HL-60 (cell line): ENCODE measurements at regions not wholly inside any gene's neighbourhood (a gene's known extent, or its start where the extent isn't known, plus 50 kb on each side); places are given as distances from the start of the nearest gene placed in this dataset.

Experiments
- DNase-seq, 2 experiments: peaks; one replicate each; pipeline ENCODE4 v3.0.0-alpha.2; 2010 to 2020; ENCODE audit warnings: low read depth in 1 of 2, low spot score in 1 of 2
- H3K27ac ChIP-seq: fragments of 250-450 bp; sonication (Bioruptor Pico); replicated peaks from 2 replicates; pipeline ENCODE4 v1.5.1; 2020; ENCODE audit warnings: mild to moderate bottlenecking, moderate library complexity
- H3K27me3 ChIP-seq: fragments of 250-450 bp; sonication (Bioruptor Pico); 2 replicates; pipeline ENCODE4 v1.5.1; 2021; ENCODE audit warnings: mild to moderate bottlenecking, moderate library complexity; ENCODE audit not compliant: insufficient read depth, poor library complexity, severe bottlenecking
- H3K4me3 ChIP-seq: replicated peaks from 2 replicates; pipeline ENCODE4 v1.5.1; 2011; ENCODE audit warnings: mild to moderate bottlenecking, control low read depth, low read length; ENCODE audit not compliant: insufficient read depth
- GABPA ChIP-seq: IDR thresholded peaks from 2 replicates; pipeline ENCODE4 v1.6.1; 2012; ENCODE audit warnings: low read depth
- POLR2AphosphoS5 ChIP-seq: IDR thresholded peaks from 2 replicates; pipeline ENCODE4 v1.6.1; 2012; ENCODE audit warnings: low read depth
- REST ChIP-seq: IDR thresholded peaks from 2 replicates; pipeline ENCODE4 v1.6.1; 2012; ENCODE audit warnings: low read depth; ENCODE audit not compliant: insufficient replicate concordance
- SPI1 ChIP-seq: IDR thresholded peaks from 2 replicates; pipeline ENCODE4 v1.6.1; 2012; ENCODE audit warnings: low read depth, mild to moderate bottlenecking, borderline replicate concordance
- TF ChIP-seq, protein P1 (sequence below): IDR thresholded peaks from one replicate; pipeline ENCODE4 v1.5.1; 2011; ENCODE audit warnings: low read length, control low read depth, inconsistent platforms; ENCODE audit not compliant: insufficient read depth

- H3K27ac ChIP-seq: no peak overlapping the region
- DNase-seq: no peak
- H3K27me3 ChIP-seq: no peaks in the 10 kb centered on the region
- TF ChIP-seq, protein P1, sequence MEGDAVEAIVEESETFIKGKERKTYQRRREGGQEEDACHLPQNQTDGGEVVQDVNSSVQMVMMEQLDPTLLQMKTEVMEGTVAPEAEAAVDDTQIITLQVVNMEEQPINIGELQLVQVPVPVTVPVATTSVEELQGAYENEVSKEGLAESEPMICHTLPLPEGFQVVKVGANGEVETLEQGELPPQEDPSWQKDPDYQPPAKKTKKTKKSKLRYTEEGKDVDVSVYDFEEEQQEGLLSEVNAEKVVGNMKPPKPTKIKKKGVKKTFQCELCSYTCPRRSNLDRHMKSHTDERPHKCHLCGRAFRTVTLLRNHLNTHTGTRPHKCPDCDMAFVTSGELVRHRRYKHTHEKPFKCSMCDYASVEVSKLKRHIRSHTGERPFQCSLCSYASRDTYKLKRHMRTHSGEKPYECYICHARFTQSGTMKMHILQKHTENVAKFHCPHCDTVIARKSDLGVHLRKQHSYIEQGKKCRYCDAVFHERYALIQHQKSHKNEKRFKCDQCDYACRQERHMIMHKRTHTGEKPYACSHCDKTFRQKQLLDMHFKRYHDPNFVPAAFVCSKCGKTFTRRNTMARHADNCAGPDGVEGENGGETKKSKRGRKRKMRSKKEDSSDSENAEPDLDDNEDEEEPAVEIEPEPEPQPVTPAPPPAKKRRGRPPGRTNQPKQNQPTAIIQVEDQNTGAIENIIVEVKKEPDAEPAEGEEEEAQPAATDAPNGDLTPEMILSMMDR: no peak
- TF ChIP-seq GABPA (no peak), SPI1 (no peak)
- no peak overlapping the region for H3K4me3 ChIP-seq
Observed at GRCh38 chr20:10761232-10761631, 87.4 kb upstream of the JAG1 start.

- Histone ChIP-seq H3K27ac (no peak overlapping the region), H3K4me3 (no peak overlapping the region), H3K27me3 (no peaks in the 10 kb centered on the region)
- no peak for TF ChIP-seq POLR2AphosphoS5
- no peak for TF ChIP-seq REST
- TF ChIP-seq, protein P1: no peak
- no peak for TF ChIP-seq SPI1
- no peak for DNase-seq
Observed at GRCh38 chr20:10761786-10762185, 88.0 kb upstream of the JAG1 start.

GRCh38 chr20:10762216-10762615 is 88.4 kb upstream of the JAG1 start:
- Histone ChIP-seq H3K27ac (no peak overlapping the region), H3K4me3 (no peak overlapping the region), H3K27me3 (no peaks in the 10 kb centered on the region)
- DNase-seq: no peak
- no peak for TF ChIP-seq POLR2AphosphoS5
- no peak for TF ChIP-seq REST
- TF ChIP-seq, protein P1: no peak
- TF ChIP-seq SPI1: no peak
- no peak for TF ChIP-seq GABPA

DNA sequence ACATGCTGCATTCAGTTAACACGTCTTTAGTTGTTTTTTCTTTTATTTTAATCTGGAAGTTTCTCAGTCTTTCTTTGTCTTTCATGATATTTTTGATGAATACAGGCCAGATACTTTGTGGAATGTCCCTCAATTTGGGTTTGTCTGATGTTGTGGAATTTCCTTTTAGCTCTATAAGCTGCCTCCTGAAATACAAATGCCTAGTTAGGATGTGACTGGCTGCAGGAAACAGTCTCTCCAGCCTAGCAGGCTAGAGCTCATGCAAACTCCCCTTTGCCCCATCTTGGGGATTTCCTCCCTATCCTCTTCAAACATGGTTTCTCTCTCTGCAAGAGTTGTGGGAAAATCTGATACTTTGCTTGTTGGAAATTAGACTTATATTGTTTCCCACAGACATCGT is 89.3 kb upstream of the JAG1 start:
- Histone ChIP-seq H3K27ac (no peak overlapping the region), H3K4me3 (no peak overlapping the region), H3K27me3 (no peaks in the 10 kb centered on the region)
- no peak for DNase-seq
- TF ChIP-seq, protein P1: no peak
- TF ChIP-seq REST: no peak
